Astrocyte (in vitro differentiated cells and primary cell): ENCODE measurements at regions not wholly inside any gene's neighbourhood (a gene's known extent, or its start where the extent isn't known, plus 50 kb on each side); places are given as distances from the start of the nearest gene placed in this dataset.

Source experiments
- CTCF ChIP-seq: IDR thresholded peaks from 2 replicates; pipeline ENCODE4 v1.5.1; 2011; ENCODE audit warnings: low read depth, mild to moderate bottlenecking, inconsistent platforms, low read length, moderate library complexity; ENCODE audit not compliant: insufficient read depth
- EZH2 ChIP-seq: IDR thresholded peaks from 2 replicates; pipeline ENCODE4 v1.6.1; 2012; ENCODE audit warnings: mild to moderate bottlenecking, low read length, inconsistent platforms; ENCODE audit not compliant: insufficient read depth

GRCh38 chr11:95282291-95282751 is 51.3 kb upstream of the SESN3 start:
- TF ChIP-seq CTCF (no peak), EZH2 (no peak)
